ENCODE measurements at regions not wholly inside any gene's neighbourhood (a gene's known extent, or its start where the extent isn't known, plus 50 kb on each side); places are given as distances from the start of the nearest gene placed in this dataset.

- Mint-ChIP-seq H3K36me3 (ENCODE audit: low read depth) (no peaks in the 10 kb centered on the region), H3K4me3 (no peak overlapping the region), H3K9me3 (peaks cover 4% of the 10 kb centered on the region), H3K27ac (no peak overlapping the region), H3K27me3 (no peaks in the 10 kb centered on the region), H3K4me1 (ENCODE audit: low read depth) (no peaks in the 10 kb centered on the region)
These were observed 59.8 kb upstream of the GPM6A start for GRCh38 chr4:175871774-175872405.

GRCh38 chr4:175873707-175874106 is 61.6 kb upstream of the GPM6A start:
- Mint-ChIP-seq H3K27me3 (no peaks in the 10 kb centered on the region), H3K9me3 (peaks cover 6% of the 10 kb centered on the region), H3K36me3 (ENCODE audit: low read depth) (no peaks in the 10 kb centered on the region), H3K4me1 (ENCODE audit: low read depth) (no peaks in the 10 kb centered on the region), H3K4me3 (no peak overlapping the region), H3K27ac (no peak overlapping the region)

- H3K4me1 Mint-ChIP-seq (ENCODE audit: low read depth): no peaks in the 10 kb centered on the region
- no peaks in the 10 kb centered on the region for H3K27me3 Mint-ChIP-seq
- H3K4me3 Mint-ChIP-seq: no peak overlapping the region
- H3K27ac Mint-ChIP-seq: no peak overlapping the region
- H3K36me3 Mint-ChIP-seq (ENCODE audit: low read depth): no peaks in the 10 kb centered on the region
- H3K9me3 Mint-ChIP-seq: peaks cover 9% of the 10 kb centered on the region
These were observed 62.2 kb upstream of the GPM6A start for GRCh38 chr4:175874306-175874705.

- Mint-ChIP-seq H3K4me1 (ENCODE audit: low read depth) (no peaks in the 10 kb centered on the region), H3K27me3 (no peaks in the 10 kb centered on the region), H3K4me3 (no peak overlapping the region), H3K9me3 (peaks cover 11% of the 10 kb centered on the region), H3K36me3 (ENCODE audit: low read depth) (no peaks in the 10 kb centered on the region), H3K27ac (no peak overlapping the region)
These were observed 64.1 kb upstream of the GPM6A start for GRCh38 chr4:175875993-175876771.

GRCh38 chr4:175882891-175883290 is 70.8 kb upstream of the GPM6A start:
- H3K4me3 Mint-ChIP-seq: no peak overlapping the region
- no peak overlapping the region for H3K27ac Mint-ChIP-seq
- no peaks in the 10 kb centered on the region for H3K27me3 Mint-ChIP-seq
- H3K4me1 Mint-ChIP-seq (ENCODE audit: low read depth): no peaks in the 10 kb centered on the region
- H3K9me3 Mint-ChIP-seq: peaks cover 16% of the 10 kb centered on the region
- H3K36me3 Mint-ChIP-seq (ENCODE audit: low read depth): no peaks in the 10 kb centered on the region

GRCh38 chr4:175884048-175884447 is 72.0 kb upstream of the GPM6A start:
- H3K4me3 Mint-ChIP-seq: no peak overlapping the region
- no peaks in the 10 kb centered on the region for H3K27me3 Mint-ChIP-seq
- H3K9me3 Mint-ChIP-seq: peaks cover 14% of the 10 kb centered on the region
- H3K27ac Mint-ChIP-seq: no peak overlapping the region
- H3K36me3 Mint-ChIP-seq (ENCODE audit: low read depth): no peaks in the 10 kb centered on the region
- H3K4me1 Mint-ChIP-seq (ENCODE audit: low read depth): no peaks in the 10 kb centered on the region

GRCh38 chr4:175891231-175891630 is 79.2 kb upstream of the GPM6A start:
- no peaks in the 10 kb centered on the region for H3K9me3 Mint-ChIP-seq
- no peak overlapping the region for H3K27ac Mint-ChIP-seq
- H3K27me3 Mint-ChIP-seq: no peaks in the 10 kb centered on the region
- H3K36me3 Mint-ChIP-seq (ENCODE audit: low read depth): no peaks in the 10 kb centered on the region
- no peak overlapping the region for H3K4me3 Mint-ChIP-seq
- H3K4me1 Mint-ChIP-seq (ENCODE audit: low read depth): no peaks in the 10 kb centered on the region

- no peaks in the 10 kb centered on the region for H3K36me3 Mint-ChIP-seq (ENCODE audit: low read depth)
- no peak overlapping the region for H3K27ac Mint-ChIP-seq
- H3K9me3 Mint-ChIP-seq: no peaks in the 10 kb centered on the region
- H3K27me3 Mint-ChIP-seq: no peaks in the 10 kb centered on the region
- no peaks in the 10 kb centered on the region for H3K4me1 Mint-ChIP-seq (ENCODE audit: low read depth)
- H3K4me3 Mint-ChIP-seq: no peak overlapping the region
These were observed 79.8 kb upstream of the GPM6A start for GRCh38 chr4:175891851-175892250.

- Mint-ChIP-seq H3K36me3 (ENCODE audit: low read depth) (no peaks in the 10 kb centered on the region), H3K4me3 (no peak overlapping the region), H3K27me3 (no peaks in the 10 kb centered on the region), H3K27ac (no peak overlapping the region), H3K9me3 (no peaks in the 10 kb centered on the region), H3K4me1 (ENCODE audit: low read depth) (no peaks in the 10 kb centered on the region)
These were observed 93.9 kb upstream of the GPM6A start for GRCh38 chr4:175905925-175906324.

- Mint-ChIP-seq H3K27ac (no peak overlapping the region), H3K27me3 (no peaks in the 10 kb centered on the region), H3K4me1 (ENCODE audit: low read depth) (no peaks in the 10 kb centered on the region), H3K36me3 (ENCODE audit: low read depth) (no peaks in the 10 kb centered on the region), H3K4me3 (no peak overlapping the region), H3K9me3 (no peaks in the 10 kb centered on the region)
These were observed 94.3 kb upstream of the GPM6A start for GRCh38 chr4:175906384-175906783.

- Mint-ChIP-seq H3K27me3 (no peaks in the 10 kb centered on the region), H3K36me3 (ENCODE audit: low read depth) (no peaks in the 10 kb centered on the region), H3K4me3 (no peak overlapping the region), H3K4me1 (ENCODE audit: low read depth) (no peaks in the 10 kb centered on the region), H3K9me3 (no peaks in the 10 kb centered on the region), H3K27ac (no peak overlapping the region)
These were observed 98.6 kb upstream of the GPM6A start for GRCh38 chr4:175910700-175911099.

- Mint-ChIP-seq H3K36me3 (ENCODE audit: low read depth) (no peaks in the 10 kb centered on the region), H3K27ac (no peak overlapping the region), H3K27me3 (no peaks in the 10 kb centered on the region), H3K4me3 (no peak overlapping the region), H3K4me1 (ENCODE audit: low read depth) (no peaks in the 10 kb centered on the region), H3K9me3 (no peaks in the 10 kb centered on the region)
These were observed 104.7 kb upstream of the GPM6A start for GRCh38 chr4:175916626-175917351.

- Mint-ChIP-seq H3K27ac (no peak overlapping the region), H3K4me3 (no peak overlapping the region), H3K9me3 (no peaks in the 10 kb centered on the region), H3K4me1 (ENCODE audit: low read depth) (no peaks in the 10 kb centered on the region), H3K36me3 (ENCODE audit: low read depth) (no peaks in the 10 kb centered on the region), H3K27me3 (no peaks in the 10 kb centered on the region)
These were observed 115.1 kb upstream of the GPM6A start for GRCh38 chr4:175927121-175927520.

- no peaks in the 10 kb centered on the region for H3K36me3 Mint-ChIP-seq (ENCODE audit: low read depth)
- no peaks in the 10 kb centered on the region for H3K4me1 Mint-ChIP-seq (ENCODE audit: low read depth)
- no peaks in the 10 kb centered on the region for H3K9me3 Mint-ChIP-seq
- H3K4me3 Mint-ChIP-seq: no peak overlapping the region
- no peaks in the 10 kb centered on the region for H3K27me3 Mint-ChIP-seq
- no peak overlapping the region for H3K27ac Mint-ChIP-seq
These were observed 117.4 kb upstream of the GPM6A start for GRCh38 chr4:175929441-175929840.

GRCh38 chr4:175929932-175930331 is 117.9 kb upstream of the GPM6A start:
- H3K9me3 Mint-ChIP-seq: no peaks in the 10 kb centered on the region
- no peaks in the 10 kb centered on the region for H3K4me1 Mint-ChIP-seq (ENCODE audit: low read depth)
- no peak overlapping the region for H3K27ac Mint-ChIP-seq
- H3K27me3 Mint-ChIP-seq: no peaks in the 10 kb centered on the region
- H3K36me3 Mint-ChIP-seq (ENCODE audit: low read depth): no peaks in the 10 kb centered on the region
- no peak overlapping the region for H3K4me3 Mint-ChIP-seq
